Loucy (cell line): ENCODE measurements at regions not wholly inside any gene's neighbourhood (a gene's known extent, or its start where the extent isn't known, plus 50 kb on each side); places are given as distances from the start of the nearest gene placed in this dataset.

Experiments used
- H2AFZ ChIP-seq: fragments of 200-600 bp; sonication (generic); 2 replicates; pipeline ENCODE4 v1.6.0; 2016; ENCODE audit warnings: antibody characterized with exemption, mild to moderate bottlenecking, low read length, moderate library complexity
- H3F3A ChIP-seq: fragments of 200-600 bp; 2 replicates; pipeline ENCODE4 v1.6.0; 2016; ENCODE audit warnings: antibody characterized with exemption, low read depth, mild to moderate bottlenecking
- H3K27me3 ChIP-seq: fragments of 200-600 bp; sonication (generic); 2 replicates; pipeline ENCODE4 v1.6.1; 2014; ENCODE audit warnings: low read length, mild to moderate bottlenecking; ENCODE audit not compliant: insufficient read depth, poor library complexity, severe bottlenecking
- H3K36me3 ChIP-seq: fragments of 200-600 bp; sonication (generic); 2 replicates; pipeline ENCODE4 v1.6.1; 2016; ENCODE audit warnings: low read length; ENCODE audit not compliant: insufficient read depth
- H3K4me1 ChIP-seq: fragments of 200-600 bp; sonication (generic); 2 replicates; pipeline ENCODE4 v1.5.1; 2014; ENCODE audit warnings: low read length, mild to moderate bottlenecking; ENCODE audit not compliant: insufficient read depth, poor library complexity, severe bottlenecking
- H3K4me2 ChIP-seq: fragments of 200-600 bp; sonication (generic); 2 replicates; pipeline ENCODE4 v1.6.0; 2014; ENCODE audit warnings: antibody characterized with exemption, low read length, low read depth, mild to moderate bottlenecking; ENCODE audit not compliant: poor library complexity, severe bottlenecking
- H3K4me3 ChIP-seq: fragments of 200-600 bp; sonication (generic); 2 replicates; pipeline ENCODE4 v1.5.1; 2014; ENCODE audit warnings: low read length, mild to moderate bottlenecking, mixed read lengths; ENCODE audit not compliant: poor library complexity, severe bottlenecking
- H3K79me2 ChIP-seq: fragments of 200-600 bp; sonication (generic); 2 replicates; pipeline ENCODE4 v1.6.1; 2014; ENCODE audit warnings: low read length; ENCODE audit not compliant: insufficient read depth
- H3K9ac ChIP-seq: fragments of 200-600 bp; sonication (generic); 2 replicates; pipeline ENCODE4 v1.6.0; 2014; ENCODE audit warnings: mild to moderate bottlenecking, low read depth, low read length, moderate library complexity; ENCODE audit not compliant: poor library complexity, severe bottlenecking
- H3K9me2 ChIP-seq: fragments of 200-600 bp; sonication (generic); replicated peaks from 2 replicates; pipeline ENCODE4 v1.6.1; 2016; ENCODE audit warnings: low read depth, low read length, mixed read lengths
- H3K9me3 ChIP-seq: fragments of 200-600 bp; sonication (generic); 2 replicates; pipeline ENCODE4 v1.6.1; 2014; ENCODE audit warnings: mild to moderate bottlenecking, antibody characterized with exemption, low read length, low read depth; ENCODE audit not compliant: insufficient read depth
- H4K20me1 ChIP-seq: fragments of 200-600 bp; sonication (generic); 2 replicates; pipeline ENCODE4 v1.6.0; 2014; ENCODE audit warnings: antibody characterized with exemption, low read length, mild to moderate bottlenecking; ENCODE audit not compliant: insufficient read depth, poor library complexity, severe bottlenecking
- CTCF ChIP-seq: fragments of 200-600 bp; sonication (generic); conservative IDR thresholded peaks from 2 replicates; pipeline ENCODE4 v1.5.1; 2014; ENCODE audit warnings: mild to moderate bottlenecking, antibody characterized with exemption, low read length
- EZH2phosphoT487 ChIP-seq: fragments of 200-600 bp; IDR thresholded peaks from 2 replicates; pipeline ENCODE4 v1.6.1; 2018; ENCODE audit warnings: antibody characterized with exemption, mild to moderate bottlenecking, moderate library complexity, borderline replicate concordance

- no peak overlapping the region for H3K4me3 ChIP-seq
- no peak overlapping the region for H3K4me2 ChIP-seq
Measured at GRCh38 chr12:105933671-105934665, 204.8 kb downstream of the NUAK1 start.

GRCh38 chr12:105935106-105935505, 203.6 kb downstream of the NUAK1 start:
- Histone ChIP-seq H3K9ac (no peak overlapping the region), H3K4me2 (no peak overlapping the region), H3K9me3 (no peaks in the 10 kb centered on the region), H2AFZ (no peak overlapping the region), H3K79me2 (no peaks in the 10 kb centered on the region), H3K4me1 (no peaks in the 10 kb centered on the region), H3K9me2 (no peaks in the 10 kb centered on the region), H3K27me3 (no peaks in the 10 kb centered on the region), H3F3A (no peaks in the 10 kb centered on the region), H4K20me1 (no peaks in the 10 kb centered on the region), H3K36me3 (no peaks in the 10 kb centered on the region), H3K4me3 (no peak overlapping the region)
- TF ChIP-seq CTCF (no peak), EZH2phosphoT487 (no peak)

More at GRCh38 chr12:105933671-105934665, 204.8 kb downstream of the NUAK1 start:
- Histone ChIP-seq H3K79me2 (no peaks in the 10 kb centered on the region), H3K36me3 (no peaks in the 10 kb centered on the region), H3K9ac (no peak overlapping the region), H3F3A (no peaks in the 10 kb centered on the region), H4K20me1 (no peaks in the 10 kb centered on the region), H3K9me2 (no peaks in the 10 kb centered on the region), H3K4me1 (no peaks in the 10 kb centered on the region), H2AFZ (no peak overlapping the region), H3K27me3 (no peaks in the 10 kb centered on the region), H3K9me3 (no peaks in the 10 kb centered on the region)
- no peak for TF ChIP-seq CTCF
- TF ChIP-seq EZH2phosphoT487 = no peak

DNA sequence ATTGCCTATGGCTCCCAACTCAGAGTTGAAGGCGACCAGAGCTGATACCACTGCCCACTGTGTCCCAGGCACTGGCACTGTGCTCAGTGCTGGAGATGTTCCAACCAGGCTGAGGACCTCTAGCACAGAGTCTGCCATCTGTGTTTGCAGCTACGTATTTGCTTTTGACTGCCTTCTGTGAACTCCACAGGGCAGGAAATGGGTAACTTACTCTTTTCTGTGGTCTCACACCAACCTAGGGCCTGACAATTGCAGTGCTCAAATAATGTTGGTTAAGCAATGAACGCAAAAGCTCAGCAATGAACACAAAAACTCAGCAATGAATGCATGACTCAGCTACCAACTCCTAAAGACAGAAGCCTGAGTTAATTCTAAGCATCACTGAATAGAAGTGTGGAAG, 202.8 kb downstream of the NUAK1 start:
- H4K20me1 ChIP-seq = no peaks in the 10 kb centered on the region
- H3K9me3 ChIP-seq = no peaks in the 10 kb centered on the region
- no peak overlapping the region for H3K4me2 ChIP-seq
- H3K36me3 ChIP-seq = no peaks in the 10 kb centered on the region
- no peaks in the 10 kb centered on the region for H3K4me1 ChIP-seq
- H3F3A ChIP-seq = no peaks in the 10 kb centered on the region
- H3K4me3 ChIP-seq = no peak overlapping the region
- no peaks in the 10 kb centered on the region for H3K79me2 ChIP-seq
- no peak overlapping the region for H3K9ac ChIP-seq
- H2AFZ ChIP-seq = no peak overlapping the region
- no peaks in the 10 kb centered on the region for H3K27me3 ChIP-seq
- H3K9me2 ChIP-seq = no peaks in the 10 kb centered on the region
- TF ChIP-seq EZH2phosphoT487 (no peak), CTCF (no peak)
